ENCODE measurements at regions not wholly inside any gene's neighbourhood (a gene's known extent, or its start where the extent isn't known, plus 50 kb on each side); places are given as distances from the start of the nearest gene placed in this dataset.
"Not testable (repeated sequence)": the region's sequence is repeated elsewhere in the genome, so short reads cannot be mapped to it uniquely, and the experiment has no call there.

DNA sequence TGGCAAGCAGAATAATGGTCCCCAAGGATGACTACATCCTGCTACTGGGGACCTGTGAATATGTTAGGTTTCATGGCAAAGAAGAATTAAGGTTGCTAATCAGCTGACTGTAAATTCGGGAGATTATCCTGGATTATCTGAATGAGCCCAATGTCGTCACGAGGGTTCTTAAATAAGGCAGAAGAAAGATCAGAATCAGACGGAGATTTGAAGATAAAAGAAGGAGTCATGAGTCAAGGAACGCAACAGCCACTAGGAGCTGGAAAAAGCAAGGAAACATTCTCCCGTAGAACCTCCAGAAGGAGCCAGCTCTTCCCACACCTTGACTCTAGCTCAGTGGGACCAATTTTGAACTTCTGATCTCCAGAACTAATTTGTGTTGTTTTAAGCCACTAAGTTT is 82.9 kb upstream of the APBB1IP start:
- DNase-seq, result no peak
- H3K9me3 ChIP-seq, result no peaks in the 10 kb centered on the region
- no peaks in the 10 kb centered on the region for H3K27me3 ChIP-seq
- H3K4me3 ChIP-seq, result no peak overlapping the region
- no peaks in the 10 kb centered on the region for H3K36me3 ChIP-seq

DNA sequence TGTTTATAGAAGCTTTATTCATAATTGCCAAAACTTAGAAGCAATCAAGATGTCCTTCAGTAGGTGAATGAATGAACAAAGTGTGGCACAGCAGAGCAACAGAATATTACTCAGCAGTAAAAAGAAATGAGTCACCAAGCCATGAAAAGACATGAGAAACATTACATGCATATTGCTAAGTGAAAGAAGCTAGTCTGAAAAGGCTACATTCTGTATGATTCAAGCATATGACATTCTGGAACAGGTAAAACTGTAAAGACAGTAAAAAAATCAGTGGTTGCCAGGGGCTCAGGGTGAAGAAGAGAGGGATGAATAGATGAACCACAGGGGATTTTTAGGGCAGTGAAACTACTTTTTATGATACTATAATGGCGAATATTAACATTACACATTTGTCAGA is 80.9 kb upstream of the APBB1IP start:
- H3K9me3 ChIP-seq, result no peaks in the 10 kb centered on the region
- no peak overlapping the region for H3K4me3 ChIP-seq
- H3K36me3 ChIP-seq, result no peaks in the 10 kb centered on the region
- H3K27me3 ChIP-seq, result no peaks in the 10 kb centered on the region
- no peak for DNase-seq

DNA sequence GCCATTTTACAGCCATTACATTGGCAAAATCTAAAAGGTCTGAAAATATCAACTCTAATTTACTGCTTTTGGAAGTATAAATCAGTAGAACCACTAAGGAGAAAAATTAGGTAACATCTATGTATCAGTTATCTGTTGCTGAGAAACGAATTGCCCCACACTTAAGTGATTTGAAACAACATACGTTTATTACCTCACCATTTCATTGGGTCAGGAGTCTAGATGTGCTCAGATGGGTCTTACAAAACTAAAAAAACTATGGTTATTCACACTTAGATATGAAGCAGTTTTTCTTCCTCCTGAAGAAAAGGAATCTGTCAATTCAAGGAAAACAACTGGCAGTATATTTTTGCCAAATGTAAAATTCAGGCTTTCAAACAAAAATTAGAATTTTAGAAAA is 80.1 kb upstream of the APBB1IP start:
- Histone ChIP-seq H3K27me3 (no peaks in the 10 kb centered on the region), H3K36me3 (no peaks in the 10 kb centered on the region), H3K9me3 (no peaks in the 10 kb centered on the region), H3K4me3 (no peak overlapping the region)
- DNase-seq, result no peak

DNA sequence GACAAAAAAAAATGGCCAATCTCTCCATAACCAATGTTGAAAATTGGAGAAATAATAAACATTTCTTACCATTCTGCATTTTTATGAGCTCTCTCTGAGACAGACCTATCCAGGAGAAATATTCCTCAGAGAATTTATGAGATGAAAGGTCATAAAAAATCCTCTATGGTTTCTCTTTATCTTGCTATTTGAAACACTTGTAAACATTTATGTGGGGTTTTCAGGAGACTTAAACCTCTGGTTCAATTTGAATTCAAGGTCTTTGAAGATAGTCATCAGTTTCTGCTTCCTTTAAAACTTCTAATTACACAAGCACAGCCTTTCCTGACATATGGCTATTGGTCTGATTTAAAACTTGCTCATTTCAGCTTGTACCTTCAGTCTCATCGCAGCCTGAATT is 78.5 kb upstream of the APBB1IP start:
- H3K4me3 ChIP-seq, result no peak overlapping the region
- no peaks in the 10 kb centered on the region for H3K9me3 ChIP-seq
- DNase-seq, result no peak
- no peaks in the 10 kb centered on the region for H3K36me3 ChIP-seq
- no peaks in the 10 kb centered on the region for H3K27me3 ChIP-seq

- Histone ChIP-seq H3K36me3 (no peaks in the 10 kb centered on the region), H3K27me3 (no peaks in the 10 kb centered on the region), H3K4me3 (no peak overlapping the region), H3K9me3 (no peaks in the 10 kb centered on the region)
- no peak for DNase-seq
These were observed 76.8 kb upstream of the APBB1IP start for GRCh38 chr10:26361351-26361750.

DNA sequence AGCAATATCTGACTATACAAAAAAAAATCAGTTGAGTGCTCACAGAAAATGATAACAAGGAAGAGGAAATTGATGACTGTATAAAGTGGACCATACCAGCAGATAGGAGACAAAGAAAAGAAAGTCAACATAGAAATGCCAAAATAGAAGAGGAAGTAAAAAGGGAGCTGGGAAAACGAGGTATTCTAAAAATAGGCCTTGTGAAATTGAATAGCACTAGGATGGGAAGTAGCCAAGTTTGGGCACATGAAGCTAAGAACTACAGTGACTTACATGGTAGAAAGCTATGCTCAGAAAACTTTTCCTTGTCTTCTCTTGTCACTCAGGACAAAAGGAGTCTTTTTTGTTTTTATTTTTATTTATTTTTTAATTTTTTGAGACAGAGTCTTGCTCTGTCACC is 76.2 kb upstream of the APBB1IP start:
- no peak for DNase-seq
- Histone ChIP-seq H3K36me3 (no peaks in the 10 kb centered on the region), H3K27me3 (no peaks in the 10 kb centered on the region), H3K9me3 (no peaks in the 10 kb centered on the region), H3K4me3 (no peak overlapping the region)

DNA sequence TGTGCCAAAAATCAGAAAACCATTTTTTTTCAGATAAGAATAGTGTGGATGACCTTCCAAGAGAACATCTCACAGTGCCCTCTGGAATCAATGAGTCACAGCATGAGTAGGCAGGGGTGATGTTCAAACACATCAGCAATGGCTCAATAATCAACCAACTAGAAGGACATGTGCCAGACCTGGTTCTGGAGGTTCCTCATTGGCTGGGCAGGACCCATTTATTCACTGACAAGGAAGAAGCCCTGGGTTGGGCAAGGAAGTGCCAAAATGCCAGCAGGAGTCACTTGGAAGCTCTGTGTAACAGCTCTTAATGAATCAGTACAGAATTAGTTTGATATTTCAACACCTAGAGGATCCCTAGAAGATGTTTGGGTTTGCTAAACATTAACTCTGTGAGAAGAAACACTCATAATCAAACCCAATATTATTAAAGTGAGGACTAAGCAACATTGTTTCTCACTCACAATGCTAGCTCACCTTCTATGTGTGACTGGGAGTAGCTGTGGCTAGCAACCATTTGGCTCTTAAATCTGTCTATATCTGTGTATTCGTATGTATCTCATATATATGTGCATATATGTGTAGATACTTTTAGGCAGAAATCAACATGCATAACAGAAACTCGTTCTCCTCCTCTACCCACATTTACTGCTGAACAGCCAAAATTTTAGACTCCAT is 72.3 kb upstream of the APBB1IP start:
- H3K9me3 ChIP-seq, result no peaks in the 10 kb centered on the region
- DNase-seq, result peak; percentile 6
- no peak overlapping the region for H3K4me3 ChIP-seq
- H3K27me3 ChIP-seq, result no peaks in the 10 kb centered on the region
- H3K36me3 ChIP-seq, result no peaks in the 10 kb centered on the region

DNA sequence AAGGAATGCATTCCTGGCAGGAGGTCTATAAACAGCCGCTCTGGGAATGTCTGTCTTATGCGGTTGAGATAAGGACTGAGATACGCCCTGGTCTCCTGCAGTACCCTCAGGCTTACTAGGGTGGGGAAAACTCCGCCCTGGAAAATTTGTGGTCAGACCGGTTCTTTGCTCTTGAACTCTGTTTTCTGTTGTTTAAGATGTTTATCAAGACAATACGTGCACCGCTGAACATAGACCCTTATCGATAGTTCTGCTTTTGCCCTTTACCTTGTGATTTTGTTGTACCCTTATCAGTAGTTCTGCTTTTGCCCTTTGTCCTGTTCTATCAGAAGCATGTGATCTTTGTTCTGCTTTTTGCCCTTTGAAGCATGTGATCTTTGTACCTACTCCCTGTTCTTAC is 71.1 kb upstream of the APBB1IP start:
- H3K27me3 ChIP-seq, DNase-seq, H3K4me3 ChIP-seq, H3K36me3 ChIP-seq, H3K9me3 ChIP-seq: not testable (repeated sequence)

- Histone ChIP-seq H3K4me3 (no peak overlapping the region), H3K36me3 (no peaks in the 10 kb centered on the region), H3K9me3 (no peaks in the 10 kb centered on the region), H3K27me3 (no peaks in the 10 kb centered on the region)
- DNase-seq, result peak; percentile 22
These were observed 70.4 kb upstream of the APBB1IP start for GRCh38 chr10:26367771-26368170.

GRCh38 chr10:26368463-26368862 is 69.7 kb upstream of the APBB1IP start:
- DNase-seq, result no peak
- H3K9me3 ChIP-seq, result no peaks in the 10 kb centered on the region
- no peaks in the 10 kb centered on the region for H3K27me3 ChIP-seq
- H3K4me3 ChIP-seq, result no peak overlapping the region
- no peaks in the 10 kb centered on the region for H3K36me3 ChIP-seq

DNA sequence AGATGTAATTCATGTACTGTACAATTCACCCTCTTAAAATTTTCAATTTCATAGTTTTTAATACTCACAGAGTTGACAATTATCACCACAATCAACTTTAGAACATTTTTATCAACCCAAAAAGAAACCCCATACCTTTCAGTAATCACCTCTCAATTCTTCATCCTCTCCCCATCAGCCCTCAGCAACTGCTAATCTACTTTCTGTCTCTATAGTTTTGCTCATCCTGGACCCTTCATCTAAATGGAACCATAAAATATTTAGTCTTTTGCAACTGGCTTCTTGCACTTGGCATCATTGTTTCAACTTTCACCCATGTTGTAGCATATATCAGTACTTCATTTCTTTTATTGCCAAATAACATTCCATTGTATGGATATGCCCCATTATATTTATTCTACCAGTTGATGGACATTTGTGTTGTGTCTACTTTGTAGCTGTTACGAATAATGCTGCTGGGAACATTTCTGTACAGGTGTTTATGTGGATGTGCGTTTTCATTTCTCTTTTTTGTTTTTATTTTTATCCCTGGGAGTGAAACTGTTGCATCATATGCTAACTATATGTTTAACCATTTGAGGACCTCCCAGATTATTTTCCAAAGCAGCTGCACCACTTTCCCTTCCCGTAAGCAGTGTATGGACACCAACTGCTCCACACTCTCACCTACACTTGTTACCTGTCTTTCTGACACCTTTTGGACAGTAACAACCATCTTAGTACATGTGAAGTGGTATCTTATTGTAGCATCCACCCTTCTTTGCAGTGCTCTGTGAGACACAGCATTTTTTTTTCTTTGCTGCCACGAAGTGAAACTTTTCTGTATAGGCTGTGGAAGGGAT is 65.4 kb upstream of the APBB1IP start:
- no peak for DNase-seq
- H3K27me3 ChIP-seq, result no peaks in the 10 kb centered on the region
- H3K9me3 ChIP-seq, result no peaks in the 10 kb centered on the region
- H3K4me3 ChIP-seq, result no peak overlapping the region
- no peaks in the 10 kb centered on the region for H3K36me3 ChIP-seq

DNA sequence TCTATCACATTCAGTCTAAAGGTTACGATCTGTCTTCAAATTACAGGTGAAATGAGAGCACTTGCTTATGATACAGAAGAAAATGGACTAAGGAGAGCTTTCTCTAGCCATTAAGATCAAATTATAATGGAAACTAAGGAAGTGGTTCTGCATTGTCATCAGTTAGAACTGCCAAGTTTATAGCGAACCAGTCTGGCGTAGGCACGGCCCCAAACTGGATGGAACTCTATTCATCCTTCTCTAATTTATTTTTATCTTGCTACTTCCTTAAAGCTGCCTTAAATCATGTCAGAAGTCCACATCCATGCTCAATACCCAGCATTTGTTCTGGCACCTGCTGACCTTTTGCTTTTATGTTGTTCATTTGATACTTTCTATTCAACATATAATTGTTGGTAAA is 63.7 kb upstream of the APBB1IP start:
- Histone ChIP-seq H3K4me3 (no peak overlapping the region), H3K27me3 (no peaks in the 10 kb centered on the region), H3K36me3 (no peaks in the 10 kb centered on the region), H3K9me3 (no peaks in the 10 kb centered on the region)
- DNase-seq, result no peak

GRCh38 chr10:26377224-26377810 is 60.8 kb upstream of the APBB1IP start:
- H3K36me3 ChIP-seq, H3K27me3 ChIP-seq, H3K4me3 ChIP-seq, H3K9me3 ChIP-seq, DNase-seq: not testable (repeated sequence)

- no peaks in the 10 kb centered on the region for H3K27me3 ChIP-seq
- no peak for DNase-seq
- no peaks in the 10 kb centered on the region for H3K36me3 ChIP-seq
- no peak overlapping the region for H3K4me3 ChIP-seq
- H3K9me3 ChIP-seq, result no peaks in the 10 kb centered on the region
These were observed 59.3 kb upstream of the APBB1IP start for GRCh38 chr10:26378861-26379294.

DNA sequence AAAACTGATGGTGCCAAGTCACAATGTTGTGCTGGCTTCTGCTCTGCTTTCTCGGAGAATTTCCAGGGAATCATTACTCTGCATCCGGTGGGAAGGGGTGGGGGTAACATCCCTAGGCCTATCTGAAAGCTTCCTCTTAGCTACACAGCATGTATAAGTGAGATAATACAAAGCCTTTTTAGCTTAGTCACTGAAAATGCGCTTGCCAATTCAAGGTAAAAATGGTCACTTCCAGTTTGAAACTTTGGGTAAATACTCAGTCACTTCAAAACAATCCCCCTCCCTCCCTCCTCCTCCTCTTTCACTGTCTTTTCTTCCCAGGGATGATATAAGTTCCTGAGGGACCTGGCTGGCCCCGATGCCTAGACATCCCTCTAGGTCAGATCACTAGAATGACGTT is 57.3 kb upstream of the APBB1IP start:
- no peak for DNase-seq

GRCh38 chr10:26381986-26382385 is 56.2 kb upstream of the APBB1IP start:
- no peak for DNase-seq
- Histone ChIP-seq H3K9me3 (no peaks in the 10 kb centered on the region), H3K36me3 (no peaks in the 10 kb centered on the region), H3K4me3 (no peak overlapping the region), H3K27me3 (no peaks in the 10 kb centered on the region)

More for the DNA sequence above, 57.3 kb upstream of the APBB1IP start:
- Histone ChIP-seq H3K9me3 (no peaks in the 10 kb centered on the region), H3K27me3 (no peaks in the 10 kb centered on the region), H3K4me3 (no peak overlapping the region), H3K36me3 (no peaks in the 10 kb centered on the region)

DNA sequence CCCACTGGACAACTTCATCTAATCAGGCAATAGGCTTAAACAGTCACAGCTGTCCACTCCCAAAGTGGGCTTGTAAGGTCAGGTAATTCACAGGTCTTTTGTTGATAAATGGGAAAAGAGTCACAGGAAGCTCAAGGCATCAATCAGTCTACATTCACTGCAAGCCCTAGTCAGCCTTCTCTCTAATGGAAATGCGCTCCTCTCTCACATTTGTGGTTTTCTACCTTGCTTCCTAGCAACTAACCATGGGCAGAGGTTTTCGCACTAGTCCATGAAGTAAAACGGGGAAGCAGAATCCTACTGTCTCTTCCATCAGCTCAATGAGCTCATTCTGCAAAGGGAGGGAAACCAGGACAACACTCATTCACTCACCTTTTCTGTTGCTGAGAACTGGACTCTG is 53.5 kb upstream of the APBB1IP start:
- Histone ChIP-seq H3K9me3 (no peaks in the 10 kb centered on the region), H3K4me3 (no peak overlapping the region)
- no peak for DNase-seq

DNA sequence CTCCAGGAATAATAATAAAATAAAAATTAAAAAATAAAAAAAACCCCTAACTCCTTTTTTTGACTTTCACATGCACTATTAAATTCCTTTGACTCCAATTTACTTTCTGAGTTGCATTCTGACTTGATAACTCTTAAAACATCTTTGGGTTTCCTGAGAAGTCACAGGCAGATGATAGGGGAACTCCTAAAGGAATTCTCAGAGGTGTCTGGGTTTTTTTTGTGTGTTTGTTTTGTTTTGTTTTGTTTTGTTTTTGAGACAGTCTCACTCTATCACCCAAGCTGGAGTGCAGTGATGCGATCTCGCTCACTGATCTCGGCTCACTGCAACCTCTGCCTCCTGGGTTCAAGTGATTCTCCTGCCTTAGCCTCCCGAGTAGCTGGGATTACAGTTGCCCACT is 52.7 kb upstream of the APBB1IP start:
- Histone ChIP-seq H3K9me3 (no peaks in the 10 kb centered on the region), H3K4me3 (no peak overlapping the region), H3K27me3 (no peaks in the 10 kb centered on the region), H3K36me3 (no peaks in the 10 kb centered on the region)
- DNase-seq, result no peak

More for the DNA sequence above, 53.5 kb upstream of the APBB1IP start:
- Histone ChIP-seq H3K36me3 (no peaks in the 10 kb centered on the region), H3K27me3 (no peaks in the 10 kb centered on the region)

Measured in MG63 (cell line).